HT-29 (cell line): ENCODE measurements at regions not wholly inside any gene's neighbourhood (a gene's known extent, or its start where the extent isn't known, plus 50 kb on each side); places are given as distances from the start of the nearest gene placed in this dataset.
A peak's percentile ranks its signal among the peaks of the same experiment; 100 is the strongest.
"Not testable (repeated sequence)": the region's sequence is repeated elsewhere in the genome, so short reads cannot be mapped to it uniquely, and the experiment has no call there.

ENCODE experiments used
- DNase-seq: peaks from one replicate; pipeline ENCODE4 v3.0.0-alpha.2; 2015; ENCODE audit warnings: low spot score

GRCh38 chr12:68505970-68506369, 104.7 kb upstream of the RAP1B start:
- DNase-seq, result no peak

GRCh38 chr12:68506619-68507018, 104.1 kb upstream of the RAP1B start:
- DNase-seq, result no peak

- no peak for DNase-seq
Measured at GRCh38 chr12:68507657-68508056, 103.0 kb upstream of the RAP1B start.

DNA sequence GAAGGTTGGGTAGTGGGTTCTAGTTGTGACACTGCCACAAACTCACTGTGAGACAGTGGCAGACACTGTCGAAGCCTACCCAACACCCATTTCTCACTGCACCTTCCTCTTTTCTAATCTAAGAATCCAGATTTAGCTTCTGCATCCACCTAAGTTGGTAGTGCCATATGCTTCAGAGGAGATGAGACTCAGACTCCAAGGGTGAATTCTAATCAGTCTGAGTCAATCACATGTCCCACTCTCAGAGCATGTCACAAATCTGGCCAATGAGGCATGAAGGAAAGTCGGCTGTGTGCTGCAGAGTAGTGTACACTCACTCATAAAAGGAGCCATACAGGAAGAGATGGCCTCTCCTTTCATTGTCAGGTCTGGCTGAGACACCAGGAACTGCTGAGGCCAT, 102.1 kb upstream of the RAP1B start:
- no peak for DNase-seq

- no peak for DNase-seq
Measured at GRCh38 chr12:68509242-68509641, 101.5 kb upstream of the RAP1B start.

GRCh38 chr12:68510397-68510796, 100.3 kb upstream of the RAP1B start:
- DNase-seq, result no peak

GRCh38 chr12:68514807-68515411, 95.8 kb upstream of the RAP1B start:
- DNase-seq, result no peak

GRCh38 chr12:68515793-68516192, 94.9 kb upstream of the RAP1B start:
- no peak for DNase-seq

- DNase-seq, result peak; percentile 75
Measured at GRCh38 chr12:68521321-68521839, 89.3 kb upstream of the RAP1B start.

GRCh38 chr12:68521848-68522502, 88.7 kb upstream of the RAP1B start:
- DNase-seq, result peak; percentile 11

- no peak for DNase-seq
Measured at GRCh38 chr12:68529466-68529865, 81.2 kb upstream of the RAP1B start.

- no peak for DNase-seq
Measured at GRCh38 chr12:68529869-68530268, 80.8 kb upstream of the RAP1B start.

- DNase-seq, result no peak
Measured at GRCh38 chr12:68530299-68530698, 80.4 kb upstream of the RAP1B start.

DNA sequence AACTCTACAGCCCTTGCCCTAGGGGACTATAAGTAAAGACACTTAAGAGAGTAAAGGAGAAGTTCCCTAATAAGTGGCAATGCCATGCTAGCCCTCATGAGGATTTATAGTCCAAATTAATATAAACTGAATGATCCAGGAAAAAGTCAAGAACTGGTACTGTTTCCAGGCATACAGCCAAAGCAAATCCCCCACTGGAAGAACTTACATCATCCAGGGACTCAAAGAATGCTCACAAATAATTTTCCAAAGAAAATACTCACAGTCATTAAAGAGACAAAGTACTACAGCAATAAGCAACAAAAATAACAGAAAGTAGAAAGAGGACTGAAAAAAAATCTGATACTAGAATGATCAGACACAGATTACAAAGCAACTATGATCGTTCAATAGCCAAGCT, 79.7 kb upstream of the RAP1B start:
- DNase-seq, result no peak

DNA sequence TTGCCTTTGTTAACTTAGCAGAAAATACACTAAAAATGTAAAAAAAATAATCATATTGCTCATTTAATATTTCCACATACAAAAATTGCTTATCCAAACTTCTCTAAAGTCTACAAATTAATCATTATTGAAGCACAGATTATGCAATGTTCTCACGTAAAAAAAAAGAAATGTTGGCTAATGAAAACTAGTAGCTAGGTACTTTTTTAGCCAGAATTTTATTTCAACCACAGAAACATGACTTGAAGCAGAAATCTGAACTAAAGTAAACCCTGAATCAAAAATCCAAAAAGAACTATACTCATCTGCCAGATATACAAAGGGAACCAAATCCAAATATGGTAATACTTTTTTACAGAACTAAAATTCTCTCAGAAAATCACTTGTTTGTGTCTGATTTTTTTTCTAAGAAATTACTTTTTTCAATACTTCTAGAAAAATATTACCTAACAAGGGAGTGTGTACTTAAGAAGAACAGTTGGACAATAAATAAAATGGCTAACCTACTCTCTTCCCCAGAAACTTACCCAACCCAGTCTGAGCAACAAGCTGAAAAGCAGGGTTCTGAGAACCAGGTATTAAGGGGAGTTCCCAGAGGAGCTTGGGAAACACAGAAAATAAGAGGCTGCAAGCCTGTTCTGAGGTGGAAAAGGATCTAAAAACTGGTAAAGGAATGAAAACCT, 78.4 kb upstream of the RAP1B start:
- no peak for DNase-seq

DNA sequence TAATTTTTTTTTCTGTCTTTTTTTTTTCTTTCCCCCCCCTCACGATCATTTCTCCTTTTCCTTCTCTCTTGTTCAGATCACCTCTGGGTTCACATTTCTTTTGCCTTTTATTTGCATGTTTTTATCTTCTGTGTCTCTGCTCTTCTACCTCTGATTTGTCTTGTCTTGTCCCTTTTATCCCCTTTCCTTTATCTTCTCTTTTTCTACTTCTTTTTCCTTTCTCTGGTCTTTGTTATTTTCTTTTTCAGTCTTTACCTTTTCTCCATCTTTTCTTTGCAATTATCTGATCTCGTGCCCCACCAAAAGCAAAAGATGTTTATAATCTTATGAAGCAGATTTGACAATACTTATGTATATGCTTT, 77.8 kb upstream of the RAP1B start:
- no peak for DNase-seq

- no peak for DNase-seq
Measured at GRCh38 chr12:68534108-68534507, 76.6 kb upstream of the RAP1B start.

- no peak for DNase-seq
Measured at GRCh38 chr12:68536885-68537485, 73.7 kb upstream of the RAP1B start.

GRCh38 chr12:68537571-68537970, 73.1 kb upstream of the RAP1B start:
- DNase-seq, result no peak

GRCh38 chr12:68538726-68539614, 71.7 kb upstream of the RAP1B start:
- no peak for DNase-seq

GRCh38 chr12:68539615-68539952, 71.1 kb upstream of the RAP1B start:
- DNase-seq, result no peak

DNA sequence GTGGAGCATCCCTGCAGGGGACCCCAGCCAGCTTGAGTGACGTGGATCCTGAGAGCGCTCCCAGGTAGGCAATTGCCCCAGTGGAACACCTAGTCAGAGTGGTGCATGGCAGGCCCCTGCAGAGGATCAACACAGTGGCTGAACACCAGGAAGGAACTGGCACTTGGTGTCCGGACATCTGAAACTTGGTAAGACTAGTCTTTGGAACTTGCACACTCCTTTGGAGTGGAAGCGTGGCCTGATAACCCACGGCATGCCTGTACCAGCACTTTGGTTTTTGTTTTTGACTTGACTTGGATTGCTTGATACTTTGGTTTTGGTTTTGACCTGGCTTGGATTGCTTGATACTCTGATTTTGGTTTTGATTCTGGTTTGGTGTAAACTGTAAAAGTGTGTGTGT, 69.9 kb upstream of the RAP1B start:
- not testable (repeated sequence) for DNase-seq
